Sciatic nerve (tissue), 2 donors: ENCODE measurements at regions not wholly inside any gene's neighbourhood (a gene's known extent, or its start where the extent isn't known, plus 50 kb on each side); places are given as distances from the start of the nearest gene placed in this dataset.
"Not testable (repeated sequence)": the region's sequence is repeated elsewhere in the genome, so short reads cannot be mapped to it uniquely, and the experiment has no call there.

Source experiments
- ATAC-seq: fragments of 200-7000 bp; cut with Tn5 transposase; one replicate; pipeline ENCODE4 v1.9.1; 2020; ENCODE audit warnings: mild to moderate bottlenecking, moderate library complexity
- DNase-seq: peaks from one replicate; pipeline ENCODE4 v3.0.0-alpha.2; 2020; ENCODE audit warnings: low spot score
- intact Hi-C: fragments of 100-400 bp; cut with DNase I; formaldehyde crosslinking; loops from one replicate; pipeline ENCODE4 v1.14.2; 2022
- donor health status: DM: no; HTN: no; CAD: no.
- donor health status: DM: no; HTN: no; CAD: no.

DNA sequence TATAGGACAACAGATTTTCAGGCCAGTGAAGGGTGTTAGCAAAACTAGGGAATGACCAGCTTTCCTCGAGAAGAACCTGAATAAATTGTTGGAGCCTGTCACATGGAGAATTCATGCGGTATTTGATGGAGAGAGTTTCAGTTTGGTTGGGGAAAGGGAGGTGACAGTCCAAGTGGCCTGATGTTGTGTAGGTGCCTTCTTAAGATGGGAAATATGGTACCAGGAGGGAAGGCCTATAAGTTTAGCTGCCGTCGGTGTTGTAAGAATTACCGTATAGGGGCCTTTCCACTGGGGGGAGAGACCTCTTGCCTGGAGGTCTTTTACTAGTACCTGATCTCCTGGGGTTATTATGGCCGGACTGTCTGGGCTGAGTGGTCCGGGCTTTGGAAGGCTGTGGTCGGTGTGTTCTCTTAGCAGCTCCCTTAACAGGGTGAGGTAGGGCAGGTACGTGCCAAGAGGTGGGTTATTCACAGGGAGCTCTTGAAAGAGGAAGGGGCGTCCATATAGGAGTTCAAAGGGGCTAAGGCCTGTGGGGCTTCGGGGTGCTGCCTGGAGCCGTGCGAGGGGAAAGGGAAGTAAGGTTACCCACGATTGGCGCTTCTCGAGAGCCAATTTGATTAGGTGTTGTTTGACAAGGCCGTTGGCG, 641.1 kb upstream of the DPP6 start:
- intact Hi-C loops: loop anchor here (10.0 kb wide), 1 partner anchor 276 kb away; no protein-coding TSS in a partner anchor
- not testable (repeated sequence) for ATAC-seq, DNase-seq

DNA sequence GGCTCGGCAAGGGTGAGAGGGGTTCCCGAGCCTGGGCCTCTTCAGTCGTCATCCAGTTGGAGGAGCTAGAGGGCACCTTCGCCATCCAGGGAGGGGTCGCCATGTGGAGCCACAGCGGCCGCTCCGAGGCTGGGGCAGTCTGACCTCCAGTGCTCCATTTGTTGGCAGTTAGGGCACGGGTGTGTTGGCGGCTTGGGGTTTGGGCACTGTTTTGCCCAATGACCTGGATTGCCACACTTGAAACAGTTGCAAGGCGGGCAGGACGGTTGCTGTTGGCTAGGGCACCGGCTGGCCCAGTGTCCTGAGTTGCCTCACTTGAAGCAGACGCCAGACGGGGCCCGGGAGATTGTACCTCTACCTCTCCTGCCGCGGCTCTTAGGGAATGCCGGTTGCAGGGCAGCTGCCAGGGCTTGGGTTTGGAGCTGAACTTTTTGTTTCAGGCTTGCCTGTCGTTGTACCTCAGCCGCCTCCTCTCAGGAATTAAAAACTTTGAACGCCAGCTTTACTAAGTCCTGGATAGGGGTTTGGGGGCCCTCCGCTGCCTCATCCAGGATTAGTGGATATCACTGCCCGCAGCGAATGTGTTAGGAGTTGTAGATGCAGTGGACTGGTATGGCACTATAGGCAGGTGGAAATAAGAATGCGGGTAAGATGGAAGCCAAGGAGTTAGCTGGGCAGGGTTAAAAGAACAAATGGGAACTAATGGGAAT, 639.9 kb upstream of the DPP6 start:
- intact Hi-C loops: loop anchor here (10.0 kb wide), 1 partner anchor 277 kb away; no protein-coding TSS in a partner anchor
- ATAC-seq, DNase-seq: not testable (repeated sequence)

GRCh38 chr7:153412824-153413198, 639.4 kb upstream of the DPP6 start:
- ATAC-seq, DNase-seq: not testable (repeated sequence)
- intact Hi-C loops: loop anchor here (10.0 kb wide), 1 partner anchor 278 kb away; no protein-coding TSS in a partner anchor

- ATAC-seq (no peak), DNase-seq (no peak)
- intact Hi-C loops: loop anchor here (10.0 kb wide), 1 partner anchor 278 kb away; no protein-coding TSS in a partner anchor
These were observed 639.0 kb upstream of the DPP6 start for GRCh38 chr7:153413199-153413539.

DNA sequence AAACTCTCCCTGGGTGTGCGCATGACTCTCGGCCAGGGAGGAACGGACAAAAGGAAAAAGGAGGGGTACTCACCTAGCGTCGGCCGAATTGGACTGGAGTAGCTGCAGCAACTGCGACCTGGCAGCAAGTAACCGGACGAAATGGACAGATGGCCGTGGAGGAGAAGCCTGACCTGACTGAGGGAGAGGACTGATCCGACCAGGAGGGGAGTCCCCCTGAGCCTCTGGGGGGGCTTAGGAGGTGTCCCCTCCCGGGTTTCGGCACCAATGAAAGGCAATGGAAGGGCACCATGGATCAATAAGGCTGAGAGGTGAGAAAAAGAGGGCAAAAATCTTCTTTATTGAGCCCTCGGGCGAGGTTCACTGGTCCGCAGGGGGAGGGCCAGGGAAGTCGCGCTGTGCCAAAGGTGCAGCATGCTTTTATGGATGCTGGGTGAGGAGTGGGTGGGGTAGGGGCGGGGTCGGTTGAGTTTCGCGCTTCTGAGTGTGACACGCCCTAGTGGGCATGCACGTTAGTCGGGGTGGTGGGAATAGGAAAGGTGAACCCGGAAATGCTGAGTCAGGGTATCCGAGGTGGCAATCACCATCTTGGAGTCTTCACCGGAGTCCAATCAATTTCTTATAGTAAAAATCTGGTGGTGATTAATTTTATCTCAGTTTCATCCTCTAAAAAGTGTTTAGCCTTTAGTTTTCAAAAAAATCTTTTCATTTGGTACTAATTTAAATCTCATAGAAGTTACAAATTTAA, 638.5 kb upstream of the DPP6 start:
- no peak for ATAC-seq
- DNase-seq: no peak
- intact Hi-C loops: loop anchor here (10.0 kb wide), 1 partner anchor 279 kb away; no protein-coding TSS in a partner anchor

GRCh38 chr7:153414288-153414629, 637.9 kb upstream of the DPP6 start:
- intact Hi-C loops: loop anchor here (10.0 kb wide), 1 partner anchor 279 kb away; no protein-coding TSS in a partner anchor
- ATAC-seq: no peak

DNA sequence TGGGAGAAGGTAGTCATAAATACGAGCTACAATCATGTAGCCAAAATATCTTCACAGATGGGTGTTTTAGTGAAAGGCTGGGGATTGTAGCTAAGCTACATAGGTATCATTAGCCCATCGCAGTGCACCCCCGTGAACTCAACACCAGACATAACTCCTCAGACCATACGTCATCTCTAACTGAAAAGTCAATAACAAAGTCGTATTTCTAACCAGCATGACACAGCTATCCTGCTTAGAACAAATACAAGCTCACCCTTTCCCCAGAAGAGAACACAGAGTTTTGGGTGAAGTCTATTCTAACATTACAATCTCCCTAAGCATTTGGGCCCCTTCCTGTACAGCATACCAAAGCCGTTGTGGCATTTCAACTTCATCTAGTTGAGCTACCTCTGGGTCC, 636.6 kb upstream of the DPP6 start:
- DNase-seq: no peak
- ATAC-seq: no peak
- intact Hi-C loops: loop anchor here (10.0 kb wide), 1 partner anchor 281 kb away; no protein-coding TSS in a partner anchor

More at GRCh38 chr7:153414288-153414629, 637.9 kb upstream of the DPP6 start:
- no peak for DNase-seq

- DNase-seq: no peak
- ATAC-seq: no peak
- intact Hi-C loops: no loop called here
These were observed 629.6 kb upstream of the DPP6 start for GRCh38 chr7:153422291-153423209.

- ATAC-seq: no peak
- no peak for DNase-seq
- intact Hi-C loops: no loop called here
These were observed 629.0 kb upstream of the DPP6 start for GRCh38 chr7:153423210-153423590.

DNA sequence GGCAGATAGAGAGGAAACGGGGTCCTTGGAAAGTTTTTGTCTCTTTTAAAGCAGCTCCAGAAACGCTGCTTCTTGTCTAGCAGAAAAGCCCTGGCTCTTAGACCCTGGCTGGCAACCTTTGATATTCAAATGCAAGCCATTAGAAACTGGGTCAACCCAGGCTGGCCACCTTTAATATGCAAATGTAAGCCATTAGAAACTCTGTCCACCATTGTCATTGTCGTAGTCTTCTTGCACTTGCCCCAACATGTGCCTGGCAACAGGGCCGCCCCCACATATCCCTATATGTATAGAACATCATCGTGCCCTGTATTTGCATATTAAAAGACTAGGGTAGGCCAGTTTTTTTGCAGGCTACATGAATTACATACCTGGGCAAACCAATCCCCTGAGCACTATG, 621.3 kb upstream of the DPP6 start:
- DNase-seq: no peak
- intact Hi-C loops: no loop called here
- ATAC-seq: no peak

- no peak for DNase-seq
- intact Hi-C loops: no loop called here
- no peak for ATAC-seq
These were observed 620.1 kb upstream of the DPP6 start for GRCh38 chr7:153432063-153432462.

DNA sequence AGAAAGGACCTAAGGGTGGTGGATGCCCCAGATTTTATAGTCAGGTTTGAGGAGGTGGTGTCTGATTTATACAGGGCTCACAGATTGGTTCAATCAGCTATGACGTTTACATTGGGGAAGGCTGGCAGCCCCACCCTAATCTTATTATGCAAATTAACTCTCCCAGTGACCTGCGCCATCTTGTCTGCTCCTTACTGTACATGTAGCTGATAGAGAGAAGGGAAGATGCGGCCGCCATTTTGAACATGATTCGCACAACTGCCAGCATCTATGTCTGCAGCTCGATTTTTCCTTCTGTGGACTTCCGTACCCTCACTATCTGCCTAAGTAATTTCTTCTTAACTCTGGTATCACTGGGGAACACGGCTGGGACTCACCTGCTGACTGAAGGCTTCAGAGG, 619.0 kb upstream of the DPP6 start:
- intact Hi-C loops: no loop called here
- ATAC-seq (no peak), DNase-seq (no peak)

GRCh38 chr7:153440715-153441114, 611.5 kb upstream of the DPP6 start:
- intact Hi-C loops: no loop called here
- DNase-seq: no peak

DNA sequence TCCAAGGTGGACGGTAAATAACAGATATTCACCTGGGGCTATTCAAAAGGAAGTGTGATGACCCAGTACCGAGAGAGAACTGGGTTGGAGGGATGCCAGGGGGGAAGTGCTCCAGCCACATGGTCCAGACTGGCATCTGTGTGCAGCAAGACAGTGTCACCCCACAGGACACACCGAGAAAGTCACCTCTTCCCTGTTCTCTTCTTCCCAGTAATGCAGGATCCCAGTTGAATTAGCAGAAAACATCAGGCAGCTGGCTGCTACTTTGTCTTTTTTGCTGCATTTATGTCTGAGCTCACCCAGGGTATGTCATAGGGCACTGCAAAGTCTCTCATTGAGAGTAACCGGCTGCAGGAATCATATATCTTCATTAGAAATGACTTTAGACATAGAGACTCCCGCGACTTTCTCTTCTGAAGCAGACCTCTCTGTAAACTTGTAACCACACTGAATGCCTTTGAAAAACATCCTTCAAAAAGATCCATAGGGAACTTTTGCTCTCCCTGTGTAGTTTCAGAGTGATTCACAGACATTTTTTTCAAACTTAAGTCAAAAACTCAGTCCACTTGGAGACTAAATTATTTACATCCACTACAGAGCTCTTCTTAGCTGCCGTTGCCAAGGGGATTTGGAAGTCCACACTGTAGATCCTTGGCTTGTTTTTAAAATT, 609.0 kb upstream of the DPP6 start:
- intact Hi-C loops: no loop called here
- DNase-seq (no peak), ATAC-seq (no peak)

More at GRCh38 chr7:153440715-153441114, 611.5 kb upstream of the DPP6 start:
- no peak for ATAC-seq

DNA sequence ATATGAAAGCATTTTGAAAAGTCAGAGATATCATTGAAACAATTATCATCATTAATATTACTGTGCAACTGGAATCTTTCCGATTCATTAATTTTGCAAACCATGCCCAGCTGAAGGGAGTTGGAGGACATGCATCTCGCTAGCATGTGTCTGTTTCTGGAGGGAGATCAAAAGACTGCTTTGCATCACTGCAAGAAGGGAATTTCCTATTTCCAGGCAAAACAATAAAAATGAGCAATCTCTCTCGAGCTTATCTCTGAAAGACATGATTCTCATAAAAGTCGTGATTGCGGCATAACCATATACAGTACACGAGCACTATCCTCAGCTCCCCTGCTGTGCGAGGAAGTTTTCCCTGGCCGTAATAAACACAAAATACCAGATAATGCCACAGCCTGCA, 607.6 kb upstream of the DPP6 start:
- intact Hi-C loops: no loop called here
- DNase-seq (no peak), ATAC-seq (no peak)

DNA sequence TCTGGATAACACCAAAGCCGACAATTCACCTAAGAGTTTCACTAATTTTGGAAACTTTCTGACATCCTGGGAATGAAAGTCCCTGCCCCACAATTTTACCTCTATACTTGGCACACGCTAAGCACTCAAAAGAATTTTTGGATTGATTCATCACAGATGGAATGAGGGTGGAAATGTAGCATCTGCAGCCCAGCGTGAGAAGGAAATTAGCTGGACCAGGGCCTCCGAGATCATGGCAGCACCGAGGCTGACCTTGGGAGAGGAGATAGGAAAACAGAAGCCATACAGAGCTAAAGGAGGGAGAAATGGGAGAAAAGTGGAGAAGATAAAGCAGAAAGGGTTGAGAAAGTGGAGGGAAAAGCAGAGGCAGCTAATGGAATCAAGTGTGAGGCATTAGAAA, 606.6 kb upstream of the DPP6 start:
- intact Hi-C loops: no loop called here
- ATAC-seq (no peak), DNase-seq (no peak)

- ATAC-seq (no peak), DNase-seq (no peak)
- intact Hi-C loops: no loop called here
These were observed 605.7 kb upstream of the DPP6 start for GRCh38 chr7:153446490-153446889.

- no peak for ATAC-seq
- DNase-seq: no peak
- intact Hi-C loops: no loop called here
These were observed 605.2 kb upstream of the DPP6 start for GRCh38 chr7:153447011-153447410.
